Endodermal cell (in vitro differentiated cells): ENCODE measurements at regions not wholly inside any gene's neighbourhood (a gene's known extent, or its start where the extent isn't known, plus 50 kb on each side); places are given as distances from the start of the nearest gene placed in this dataset.

Experiments
- DNase-seq: peaks from one replicate; pipeline ENCODE4 v3.0.0-alpha.2; 2017
- H3K27ac ChIP-seq: 2 replicates; pipeline ENCODE4 v1.5.1; 2013; ENCODE audit warnings: mild to moderate bottlenecking, low read depth, low read length, moderate library complexity
- H3K27me3 ChIP-seq: 2 replicates; pipeline ENCODE4 v1.6.1; 2013; ENCODE audit warnings: mild to moderate bottlenecking, low read length, moderate library complexity; ENCODE audit not compliant: insufficient read depth, control insufficient read depth, poor library complexity, severe bottlenecking
- H3K36me3 ChIP-seq: 2 replicates; pipeline ENCODE4 v1.7.0; 2013; ENCODE audit warnings: mild to moderate bottlenecking, low read length, moderate library complexity; ENCODE audit not compliant: control insufficient read depth, insufficient read depth
- H3K4me1 ChIP-seq: one replicate; pipeline ENCODE4 v1.7.0; 2013; ENCODE audit warnings: low read length; ENCODE audit not compliant: control insufficient read depth, insufficient read depth
- H3K4me3 ChIP-seq: 2 replicates; pipeline ENCODE4 v1.5.1; 2013; ENCODE audit warnings: mild to moderate bottlenecking, low read length, moderate library complexity
- H3K9ac ChIP-seq: 2 replicates; pipeline ENCODE4 v1.6.1; 2013; ENCODE audit warnings: mild to moderate bottlenecking, low read length, moderate library complexity; ENCODE audit not compliant: poor library complexity, severe bottlenecking; ENCODE audit errors: extremely low read depth
- H3K9me3 ChIP-seq: 2 replicates; pipeline ENCODE4 v1.6.1; 2013; ENCODE audit warnings: mild to moderate bottlenecking, low read length, moderate library complexity; ENCODE audit not compliant: control insufficient read depth
- H3K27ac Mint-ChIP-seq: 2 replicates; pipeline ENCODE4 v1.8.0; 2020; ENCODE audit warnings: mixed read lengths
- H3K27me3 Mint-ChIP-seq: 2 replicates; pipeline ENCODE4 v1.8.0; 2021; ENCODE audit warnings: mild to moderate bottlenecking, mixed read lengths; ENCODE audit not compliant: insufficient read depth
- H3K36me3 Mint-ChIP-seq: 2 replicates; pipeline ENCODE4 v1.8.0; 2020; ENCODE audit warnings: low read depth, mixed read lengths
- H3K4me1 Mint-ChIP-seq: 2 replicates; pipeline ENCODE4 v1.8.0; 2020; ENCODE audit warnings: mixed read lengths
- H3K4me3 Mint-ChIP-seq: 2 replicates; pipeline ENCODE4 v1.8.0; 2020; ENCODE audit warnings: mild to moderate bottlenecking, moderate library complexity, mixed read lengths
- H3K9me3 Mint-ChIP-seq: 2 replicates; pipeline ENCODE4 v1.8.0; 2020; ENCODE audit warnings: mild to moderate bottlenecking, mixed read lengths
- WGBS, 2 experiments: methylation state at CpG; one replicate each; pipeline versions ENCODE4 v1.1.5 to v1.1.7; 2013; ENCODE audit warnings: missing lambda C conversion rate in 2 of 2, mixed read lengths in 1 of 2; ENCODE audit not compliant: insufficient coverage in 1 of 2, insufficient read length in 1 of 2; 5-methylcytosine and 5-hydroxymethylcytosine counted together
- TF ChIP-seq, protein P1 (sequence below): fragments of 200-600 bp; sonication (generic); conservative IDR thresholded peaks from 2 replicates; pipeline ENCODE4 v1.5.0; 2021; ENCODE audit warnings: antibody characterized with exemption, mild to moderate bottlenecking

DNA sequence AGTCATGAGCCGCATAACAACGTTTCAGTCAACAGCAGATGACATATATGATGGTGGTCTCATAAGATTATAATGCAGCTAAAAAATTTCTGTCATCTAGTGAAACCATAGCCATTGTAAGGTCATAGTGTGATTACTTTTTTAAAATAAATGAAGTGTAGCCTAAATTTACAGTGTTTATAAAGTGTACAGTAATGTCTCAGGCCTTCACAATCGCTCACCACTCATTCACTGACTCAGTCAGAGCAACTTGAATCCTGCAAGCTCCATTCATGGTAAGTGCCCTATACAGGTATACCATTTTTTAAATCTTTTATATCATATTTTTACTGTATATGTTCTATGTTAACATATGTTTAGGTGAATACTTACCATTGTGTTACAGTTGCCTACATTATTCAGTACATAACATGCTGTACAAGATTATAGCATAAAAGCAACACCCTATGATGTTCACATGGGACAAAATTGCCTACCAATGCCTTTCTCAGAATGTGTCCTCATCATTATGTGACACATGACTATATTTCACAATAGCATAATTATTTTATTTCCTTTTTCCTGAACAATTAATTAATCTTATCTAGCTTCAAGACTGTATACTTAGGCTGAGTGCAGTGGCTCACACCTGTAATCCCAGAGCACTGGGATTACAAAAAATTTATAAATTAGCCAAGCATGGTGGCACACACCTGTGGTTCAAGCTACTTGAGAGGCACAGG lies 1115.9 kb upstream of the ZEB2 start:
- Histone ChIP-seq H3K4me3 (no peak overlapping the region), H3K36me3 (no peaks in the 10 kb centered on the region), H3K27me3 (no peaks in the 10 kb centered on the region), H3K9ac (no peak overlapping the region), H3K27ac (no peak overlapping the region), H3K9me3 (no peaks in the 10 kb centered on the region), H3K4me1 (no peaks in the 10 kb centered on the region)
- no peak for DNase-seq
- TF ChIP-seq, protein P1, sequence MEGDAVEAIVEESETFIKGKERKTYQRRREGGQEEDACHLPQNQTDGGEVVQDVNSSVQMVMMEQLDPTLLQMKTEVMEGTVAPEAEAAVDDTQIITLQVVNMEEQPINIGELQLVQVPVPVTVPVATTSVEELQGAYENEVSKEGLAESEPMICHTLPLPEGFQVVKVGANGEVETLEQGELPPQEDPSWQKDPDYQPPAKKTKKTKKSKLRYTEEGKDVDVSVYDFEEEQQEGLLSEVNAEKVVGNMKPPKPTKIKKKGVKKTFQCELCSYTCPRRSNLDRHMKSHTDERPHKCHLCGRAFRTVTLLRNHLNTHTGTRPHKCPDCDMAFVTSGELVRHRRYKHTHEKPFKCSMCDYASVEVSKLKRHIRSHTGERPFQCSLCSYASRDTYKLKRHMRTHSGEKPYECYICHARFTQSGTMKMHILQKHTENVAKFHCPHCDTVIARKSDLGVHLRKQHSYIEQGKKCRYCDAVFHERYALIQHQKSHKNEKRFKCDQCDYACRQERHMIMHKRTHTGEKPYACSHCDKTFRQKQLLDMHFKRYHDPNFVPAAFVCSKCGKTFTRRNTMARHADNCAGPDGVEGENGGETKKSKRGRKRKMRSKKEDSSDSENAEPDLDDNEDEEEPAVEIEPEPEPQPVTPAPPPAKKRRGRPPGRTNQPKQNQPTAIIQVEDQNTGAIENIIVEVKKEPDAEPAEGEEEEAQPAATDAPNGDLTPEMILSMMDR, result no peak
- Mint-ChIP-seq H3K27me3 (no peaks in the 10 kb centered on the region), H3K9me3 (no peaks in the 10 kb centered on the region), H3K4me3 (no peak overlapping the region), H3K36me3 (no peaks in the 10 kb centered on the region), H3K4me1 (peaks cover 3% of the 10 kb centered on the region), H3K27ac (no peak overlapping the region)
- WGBS, 2 experiments, result 96 to 100% methylated on average over 2 to 3 of the region's 3 CpGs

GRCh38 chr2:145631561-145631960 lies 1111.6 kb upstream of the ZEB2 start:
- H3K27me3 Mint-ChIP-seq, result no peaks in the 10 kb centered on the region
- no peaks in the 10 kb centered on the region for H3K9me3 Mint-ChIP-seq
- no peaks in the 10 kb centered on the region for H3K27me3 ChIP-seq
- H3K27ac Mint-ChIP-seq, result no peak overlapping the region
- no peaks in the 10 kb centered on the region for H3K9me3 ChIP-seq
- DNase-seq, result no peak
- TF ChIP-seq, protein P1, result no peak
- no peak overlapping the region for H3K4me3 Mint-ChIP-seq
- WGBS, 2 experiments, result 91% methylated on average over 1 of the region's 1 CpG; no CpG with 5 or more reads in 1 of the 2 experiments
- no peak overlapping the region for H3K9ac ChIP-seq
- no peaks in the 10 kb centered on the region for H3K36me3 Mint-ChIP-seq
- no peak overlapping the region for H3K4me3 ChIP-seq
- no peaks in the 10 kb centered on the region for H3K4me1 ChIP-seq
- H3K36me3 ChIP-seq, result no peaks in the 10 kb centered on the region
- no peaks in the 10 kb centered on the region for H3K4me1 Mint-ChIP-seq
- H3K27ac ChIP-seq, result no peak overlapping the region

DNA sequence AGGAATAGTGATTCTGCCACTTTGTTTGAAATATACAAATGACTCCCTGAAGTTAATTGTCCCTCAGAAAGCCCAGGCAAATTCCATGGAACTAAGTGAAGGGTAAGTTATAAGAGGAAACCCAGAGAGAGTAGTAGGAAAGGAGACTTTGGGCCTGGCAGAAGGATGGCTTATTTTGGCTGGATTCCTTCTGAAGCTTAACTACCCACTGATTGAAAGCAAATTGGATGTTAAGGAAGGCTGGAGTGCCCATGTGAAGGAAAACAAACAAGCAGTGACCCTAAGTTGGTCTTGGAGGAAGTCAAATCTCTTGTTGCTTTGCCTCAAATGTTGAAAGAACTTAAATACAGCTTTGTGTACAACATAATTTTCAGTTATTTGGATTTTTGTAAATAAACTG lies 1106.4 kb upstream of the ZEB2 start:
- Histone ChIP-seq H3K27me3 (no peaks in the 10 kb centered on the region), H3K4me3 (no peak overlapping the region), H3K9ac (no peak overlapping the region), H3K36me3 (no peaks in the 10 kb centered on the region), H3K27ac (no peak overlapping the region), H3K9me3 (no peaks in the 10 kb centered on the region), H3K4me1 (no peaks in the 10 kb centered on the region)
- Mint-ChIP-seq H3K9me3 (no peaks in the 10 kb centered on the region), H3K27ac (no peak overlapping the region), H3K4me1 (no peaks in the 10 kb centered on the region), H3K27me3 (no peaks in the 10 kb centered on the region), H3K4me3 (no peak overlapping the region), H3K36me3 (no peaks in the 10 kb centered on the region)
- TF ChIP-seq, protein P1, result no peak
- no peak for DNase-seq
